Liver (tissue), 8 donors: ENCODE measurements at regions not wholly inside any gene's neighbourhood (a gene's known extent, or its start where the extent isn't known, plus 50 kb on each side); places are given as distances from the start of the nearest gene placed in this dataset.

ENCODE experiments used
- DNase-seq: peaks from one replicate; pipeline ENCODE4 v3.0.0-alpha.2; 2017; ENCODE audit warnings: low spot score
- H3K27ac ChIP-seq, 2 donors: one replicate each; pipeline ENCODE4 v1.7.0; 2013; ENCODE audit warnings: inconsistent platforms in 2 of 2, low read length in 2 of 2, control low read depth in 1 of 2, low read depth in 1 of 2, mild to moderate bottlenecking in 1 of 2
- H3K27me3 ChIP-seq, 4 donors: one replicate each; pipeline versions ENCODE4 v1.6.1 to v1.7.0; 2013; ENCODE audit warnings: low read length in 3 of 4, inconsistent platforms in 1 of 4, mild to moderate bottlenecking in 1 of 4, moderate library complexity in 1 of 4; ENCODE audit not compliant: control insufficient read depth in 4 of 4, insufficient read depth in 4 of 4
- H3K36me3 ChIP-seq, 4 donors: one replicate each; pipeline versions ENCODE4 v1.6.1 to v1.7.0; 2013; ENCODE audit warnings: low read length in 3 of 4, mild to moderate bottlenecking in 3 of 4, low read depth in 1 of 4, moderate library complexity in 1 of 4; ENCODE audit not compliant: control insufficient read depth in 4 of 4, insufficient read depth in 3 of 4
- H3K4me1 ChIP-seq, 4 donors: one replicate each; pipeline versions ENCODE4 v1.6.1 to v1.7.0; 2013; ENCODE audit warnings: low read length in 3 of 4, mild to moderate bottlenecking in 3 of 4, moderate library complexity in 1 of 4; ENCODE audit not compliant: control insufficient read depth in 4 of 4, insufficient read depth in 4 of 4
- H3K4me3 ChIP-seq, 3 donors: one replicate each; pipeline versions ENCODE4 v1.6.1 to v1.7.0; 2013; ENCODE audit warnings: low read length in 3 of 3, control low read depth in 1 of 3, low read depth in 1 of 3, mild to moderate bottlenecking in 1 of 3
- H3K9ac ChIP-seq, 2 donors: one replicate each; pipeline ENCODE4 v1.7.0; 2013; ENCODE audit warnings: low read length in 2 of 2, mild to moderate bottlenecking in 2 of 2, moderate library complexity in 2 of 2, control low read depth in 1 of 2, low read depth in 1 of 2
- H3K9me3 ChIP-seq, 4 donors: one replicate each; pipeline versions ENCODE4 v1.6.1 to v1.7.0; 2013; ENCODE audit warnings: low read length in 3 of 4; ENCODE audit not compliant: control insufficient read depth in 4 of 4
- CTCF ChIP-seq: fragments of 150-350 bp; IDR thresholded peaks from 2 replicates; pipeline ENCODE4 v1.5.1; 2017; ENCODE audit warnings: improper control_type of control experiment, low read depth, low read length; ENCODE audit not compliant: missing input control
- EGR1 ChIP-seq, 2 donors: IDR thresholded peaks; 2 replicates each; pipeline ENCODE4 v1.6.1; 2016 to 2018; ENCODE audit warnings: antibody characterized with exemption in 2 of 2, low read depth in 2 of 2
- FOXA1 ChIP-seq: IDR thresholded peaks from 2 replicates; pipeline ENCODE4 v1.6.1; 2016; ENCODE audit warnings: antibody characterized with exemption
- FOXA2 ChIP-seq: IDR thresholded peaks from 2 replicates; pipeline ENCODE4 v1.6.1; 2016; ENCODE audit warnings: antibody characterized with exemption
- HNF4A ChIP-seq, 2 donors: conservative IDR thresholded peaks; 2 replicates each; pipeline ENCODE4 v1.6.1; 2016; ENCODE audit warnings: antibody characterized with exemption in 2 of 2, mild to moderate bottlenecking in 2 of 2
- HNF4G ChIP-seq: IDR thresholded peaks from 2 replicates; pipeline ENCODE4 v1.6.1; 2016; ENCODE audit warnings: antibody characterized with exemption
- JUND ChIP-seq, 2 donors: IDR thresholded peaks; 2 replicates each; pipeline ENCODE4 v1.6.1; 2016; ENCODE audit warnings: antibody characterized with exemption in 2 of 2
- NR2F2 ChIP-seq: IDR thresholded peaks from 2 replicates; pipeline ENCODE4 v1.6.1; 2016; ENCODE audit warnings: antibody characterized with exemption
- RAD21 ChIP-seq, 2 donors: IDR thresholded peaks; 2 replicates each; pipeline ENCODE4 v1.6.1; 2016; ENCODE audit warnings: antibody characterized with exemption in 2 of 2, mild to moderate bottlenecking in 2 of 2
- RXRA ChIP-seq, 2 donors: IDR thresholded peaks; 2 replicates each; pipeline ENCODE4 v1.6.1; 2017 to 2018; ENCODE audit warnings: antibody characterized with exemption in 2 of 2, mild to moderate bottlenecking in 1 of 2
- SP1 ChIP-seq: IDR thresholded peaks from 2 replicates; pipeline ENCODE4 v1.6.1; 2018; ENCODE audit warnings: antibody characterized with exemption, mild to moderate bottlenecking
- TAF1 ChIP-seq: conservative IDR thresholded peaks from 2 replicates; pipeline ENCODE4 v1.6.1; 2016; ENCODE audit warnings: antibody characterized with exemption, mild to moderate bottlenecking
- YY1 ChIP-seq: IDR thresholded peaks from 2 replicates; pipeline ENCODE4 v1.6.1; 2016; ENCODE audit warnings: antibody characterized with exemption, mild to moderate bottlenecking
- WGBS: extraction: QIAGEN DNeasy Blood & Tissue Kit; methylation state at CpG from one replicate; pipeline ENCODE4 v1.1.7; 2013; 5-methylcytosine and 5-hydroxymethylcytosine counted together
- TF ChIP-seq, protein P1 (sequence below): IDR thresholded peaks from 2 replicates; pipeline ENCODE4 v1.6.1; 2016; ENCODE audit warnings: antibody characterized with exemption
- TF ChIP-seq, protein P2 (sequence below): IDR thresholded peaks from 2 replicates; pipeline ENCODE4 v1.6.1; 2016; ENCODE audit warnings: antibody characterized with exemption
- TF ChIP-seq, protein P3 (sequence below): IDR thresholded peaks from 2 replicates; pipeline ENCODE4 v1.6.1; 2016; ENCODE audit warnings: antibody characterized with exemption, mild to moderate bottlenecking
- donor health status: healthy.
- donor health status: healthy.
- donor health status: healthy.
- donor health status: healthy.
- donor health status: healthy.

- no peak for TF ChIP-seq HNF4A (conservative IDR thresholded peaks at IDR 0.05)
- Histone ChIP-seq H3K9me3 (no peaks in the 10 kb centered on the region), H3K4me3 (no peak overlapping the region), H3K9ac (no peak overlapping the region), H3K27me3 (peaks cover 0 to 2% (median 0%) of the 10 kb centered on the region in 4 donors), H3K4me1 (no peaks in the 10 kb centered on the region), H3K36me3 (no peaks in the 10 kb centered on the region), H3K27ac (no peak overlapping the region)
- DNase-seq = no peak
- WGBS = 64% methylated on average over 3 of the region's 3 CpGs
Measured at GRCh38 chr1:218694085-218694484, 348.9 kb downstream of the TGFB2 start.

- H3K27ac ChIP-seq = no peak overlapping the region
- no peaks in the 10 kb centered on the region for H3K4me1 ChIP-seq
- H3K9me3 ChIP-seq = no peaks in the 10 kb centered on the region
- no peak overlapping the region for H3K4me3 ChIP-seq
- DNase-seq = no peak
- H3K36me3 ChIP-seq = no peaks in the 10 kb centered on the region
- WGBS = 9% methylated on average over 1 of the region's 1 CpG
- H3K9ac ChIP-seq = no peak overlapping the region
- TF ChIP-seq, protein P1, sequence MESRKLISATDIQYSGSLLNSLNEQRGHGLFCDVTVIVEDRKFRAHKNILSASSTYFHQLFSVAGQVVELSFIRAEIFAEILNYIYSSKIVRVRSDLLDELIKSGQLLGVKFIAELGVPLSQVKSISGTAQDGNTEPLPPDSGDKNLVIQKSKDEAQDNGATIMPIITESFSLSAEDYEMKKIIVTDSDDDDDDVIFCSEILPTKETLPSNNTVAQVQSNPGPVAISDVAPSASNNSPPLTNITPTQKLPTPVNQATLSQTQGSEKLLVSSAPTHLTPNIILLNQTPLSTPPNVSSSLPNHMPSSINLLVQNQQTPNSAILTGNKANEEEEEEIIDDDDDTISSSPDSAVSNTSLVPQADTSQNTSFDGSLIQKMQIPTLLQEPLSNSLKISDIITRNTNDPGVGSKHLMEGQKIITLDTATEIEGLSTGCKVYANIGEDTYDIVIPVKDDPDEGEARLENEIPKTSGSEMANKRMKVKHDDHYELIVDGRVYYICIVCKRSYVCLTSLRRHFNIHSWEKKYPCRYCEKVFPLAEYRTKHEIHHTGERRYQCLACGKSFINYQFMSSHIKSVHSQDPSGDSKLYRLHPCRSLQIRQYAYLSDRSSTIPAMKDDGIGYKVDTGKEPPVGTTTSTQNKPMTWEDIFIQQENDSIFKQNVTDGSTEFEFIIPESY = no peak
- TF ChIP-seq, protein P2, sequence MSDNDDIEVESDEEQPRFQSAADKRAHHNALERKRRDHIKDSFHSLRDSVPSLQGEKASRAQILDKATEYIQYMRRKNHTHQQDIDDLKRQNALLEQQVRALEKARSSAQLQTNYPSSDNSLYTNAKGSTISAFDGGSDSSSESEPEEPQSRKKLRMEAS = no peak
- TF ChIP-seq HNF4G (no peak), EGR1 (IDR thresholded peaks at IDR 0.05; ENCODE audit: low read depth in 2 of 2) (no peak), TAF1 (no peak), CTCF (no peak), FOXA2 (no peak), SP1 (no peak), JUND (IDR thresholded peaks at IDR 0.05) (no peak), FOXA1 (no peak), HNF4A (conservative IDR thresholded peaks at IDR 0.05) (no peak), NR2F2 (no peak), YY1 (no peak), RXRA (IDR thresholded peaks at IDR 0.05) (no peak), RAD21 (IDR thresholded peaks at IDR 0.05) (no peak)
- TF ChIP-seq, protein P3, sequence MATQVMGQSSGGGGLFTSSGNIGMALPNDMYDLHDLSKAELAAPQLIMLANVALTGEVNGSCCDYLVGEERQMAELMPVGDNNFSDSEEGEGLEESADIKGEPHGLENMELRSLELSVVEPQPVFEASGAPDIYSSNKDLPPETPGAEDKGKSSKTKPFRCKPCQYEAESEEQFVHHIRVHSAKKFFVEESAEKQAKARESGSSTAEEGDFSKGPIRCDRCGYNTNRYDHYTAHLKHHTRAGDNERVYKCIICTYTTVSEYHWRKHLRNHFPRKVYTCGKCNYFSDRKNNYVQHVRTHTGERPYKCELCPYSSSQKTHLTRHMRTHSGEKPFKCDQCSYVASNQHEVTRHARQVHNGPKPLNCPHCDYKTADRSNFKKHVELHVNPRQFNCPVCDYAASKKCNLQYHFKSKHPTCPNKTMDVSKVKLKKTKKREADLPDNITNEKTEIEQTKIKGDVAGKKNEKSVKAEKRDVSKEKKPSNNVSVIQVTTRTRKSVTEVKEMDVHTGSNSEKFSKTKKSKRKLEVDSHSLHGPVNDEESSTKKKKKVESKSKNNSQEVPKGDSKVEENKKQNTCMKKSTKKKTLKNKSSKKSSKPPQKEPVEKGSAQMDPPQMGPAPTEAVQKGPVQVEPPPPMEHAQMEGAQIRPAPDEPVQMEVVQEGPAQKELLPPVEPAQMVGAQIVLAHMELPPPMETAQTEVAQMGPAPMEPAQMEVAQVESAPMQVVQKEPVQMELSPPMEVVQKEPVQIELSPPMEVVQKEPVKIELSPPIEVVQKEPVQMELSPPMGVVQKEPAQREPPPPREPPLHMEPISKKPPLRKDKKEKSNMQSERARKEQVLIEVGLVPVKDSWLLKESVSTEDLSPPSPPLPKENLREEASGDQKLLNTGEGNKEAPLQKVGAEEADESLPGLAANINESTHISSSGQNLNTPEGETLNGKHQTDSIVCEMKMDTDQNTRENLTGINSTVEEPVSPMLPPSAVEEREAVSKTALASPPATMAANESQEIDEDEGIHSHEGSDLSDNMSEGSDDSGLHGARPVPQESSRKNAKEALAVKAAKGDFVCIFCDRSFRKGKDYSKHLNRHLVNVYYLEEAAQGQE = no peak
- peaks cover 0 to 2% (median 0%) of the 10 kb centered on the region in 4 donors for H3K27me3 ChIP-seq
Measured at GRCh38 chr1:218694636-218695035, 349.5 kb downstream of the TGFB2 start.
